Muscle layer of duodenum (tissue), 2 donors: ENCODE measurements at regions not wholly inside any gene's neighbourhood (a gene's known extent, or its start where the extent isn't known, plus 50 kb on each side); places are given as distances from the start of the nearest gene placed in this dataset.

Experiments used
- H3K27ac ChIP-seq: one replicate; pipeline ENCODE4 v1.7.0; 2013; ENCODE audit warnings: mild to moderate bottlenecking, low read length
- H3K27me3 ChIP-seq: one replicate; pipeline ENCODE4 v1.7.0; 2013; ENCODE audit warnings: low read depth, mild to moderate bottlenecking, control low read depth, low read length
- H3K36me3 ChIP-seq, 2 donors: one replicate each; pipeline ENCODE4 v1.7.0; 2013; ENCODE audit warnings: low read length in 2 of 2, control low read depth in 1 of 2, mild to moderate bottlenecking in 1 of 2; ENCODE audit not compliant: insufficient read depth in 2 of 2, control insufficient read depth in 1 of 2
- H3K4me1 ChIP-seq, 2 donors: one replicate each; pipeline ENCODE4 v1.7.0; 2013; ENCODE audit warnings: low read length in 2 of 2, mild to moderate bottlenecking in 2 of 2, control low read depth in 1 of 2, moderate library complexity in 1 of 2; ENCODE audit not compliant: insufficient read depth in 2 of 2, control insufficient read depth in 1 of 2
- H3K4me3 ChIP-seq, 2 donors: one replicate each; pipeline ENCODE4 v1.7.0; 2013; ENCODE audit warnings: low read length in 2 of 2, low read depth in 1 of 2, mild to moderate bottlenecking in 1 of 2
- H3K9me3 ChIP-seq, 2 donors: one replicate each; pipeline ENCODE4 v1.7.0; 2013; ENCODE audit warnings: low read length in 2 of 2, control low read depth in 1 of 2, mild to moderate bottlenecking in 1 of 2; ENCODE audit not compliant: control insufficient read depth in 1 of 2
- donor health status: healthy.

GRCh38 chr13:72342364-72342763 lies 385.1 kb downstream of the MZT1 start:
- H3K9me3 ChIP-seq = no peaks in the 10 kb centered on the region
- H3K36me3 ChIP-seq = no peaks in the 10 kb centered on the region
- no peak overlapping the region for H3K4me3 ChIP-seq
- no peaks in the 10 kb centered on the region for H3K4me1 ChIP-seq
- no peak overlapping the region for H3K27ac ChIP-seq
- H3K27me3 ChIP-seq = no peaks in the 10 kb centered on the region

- Histone ChIP-seq H3K36me3 (no peaks in the 10 kb centered on the region), H3K27ac (no peak overlapping the region), H3K9me3 (no peaks in the 10 kb centered on the region), H3K27me3 (no peaks in the 10 kb centered on the region), H3K4me3 (no peak overlapping the region), H3K4me1 (no peaks in the 10 kb centered on the region)
Measured at GRCh38 chr13:72341904-72342303, 385.5 kb downstream of the MZT1 start.

GRCh38 chr13:72317346-72318109 lies 409.9 kb downstream of the MZT1 start:
- Histone ChIP-seq H3K4me3 (no peak overlapping the region), H3K27me3 (no peaks in the 10 kb centered on the region), H3K9me3 (peaks cover 0 to 3% of the 10 kb centered on the region in 2 donors), H3K36me3 (no peaks in the 10 kb centered on the region), H3K27ac (no peak overlapping the region), H3K4me1 (no peaks in the 10 kb centered on the region)

GRCh38 chr13:72316716-72317115 lies 410.7 kb downstream of the MZT1 start:
- no peaks in the 10 kb centered on the region for H3K27me3 ChIP-seq
- H3K4me3 ChIP-seq = no peak overlapping the region
- H3K9me3 ChIP-seq = no peaks in the 10 kb centered on the region
- H3K4me1 ChIP-seq = no peaks in the 10 kb centered on the region
- H3K36me3 ChIP-seq = no peaks in the 10 kb centered on the region
- H3K27ac ChIP-seq = no peak overlapping the region

GRCh38 chr13:72315312-72315711 lies 412.1 kb downstream of the MZT1 start:
- no peaks in the 10 kb centered on the region for H3K4me1 ChIP-seq
- H3K9me3 ChIP-seq = no peaks in the 10 kb centered on the region

DNA sequence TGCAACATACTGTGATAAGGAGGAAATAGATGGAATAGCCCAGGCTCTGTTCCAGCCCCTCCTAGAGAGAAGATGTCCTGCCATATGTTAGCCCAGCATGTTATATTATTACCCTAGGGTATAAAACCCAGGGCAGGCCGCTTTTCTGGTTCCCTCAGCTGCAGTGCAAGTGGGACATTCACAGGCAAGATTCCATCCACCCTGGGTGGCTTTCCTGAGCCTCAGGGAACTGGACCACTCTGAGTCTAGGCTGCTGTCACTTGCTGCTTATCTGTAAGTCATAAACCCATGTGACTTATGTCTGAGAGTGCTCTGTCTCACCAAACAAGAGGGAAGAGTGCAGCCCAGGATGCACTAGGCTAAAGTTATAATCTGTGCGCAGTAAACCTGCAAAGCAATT lies 413.2 kb downstream of the MZT1 start:
- Histone ChIP-seq H3K27ac (no peak overlapping the region), H3K27me3 (no peaks in the 10 kb centered on the region), H3K4me3 (no peak overlapping the region), H3K4me1 (no peaks in the 10 kb centered on the region), H3K36me3 (no peaks in the 10 kb centered on the region), H3K9me3 (no peaks in the 10 kb centered on the region)

More at GRCh38 chr13:72315312-72315711, 412.1 kb downstream of the MZT1 start:
- H3K4me3 ChIP-seq = no peak overlapping the region
- H3K36me3 ChIP-seq = no peaks in the 10 kb centered on the region
- no peaks in the 10 kb centered on the region for H3K27me3 ChIP-seq
- no peak overlapping the region for H3K27ac ChIP-seq

DNA sequence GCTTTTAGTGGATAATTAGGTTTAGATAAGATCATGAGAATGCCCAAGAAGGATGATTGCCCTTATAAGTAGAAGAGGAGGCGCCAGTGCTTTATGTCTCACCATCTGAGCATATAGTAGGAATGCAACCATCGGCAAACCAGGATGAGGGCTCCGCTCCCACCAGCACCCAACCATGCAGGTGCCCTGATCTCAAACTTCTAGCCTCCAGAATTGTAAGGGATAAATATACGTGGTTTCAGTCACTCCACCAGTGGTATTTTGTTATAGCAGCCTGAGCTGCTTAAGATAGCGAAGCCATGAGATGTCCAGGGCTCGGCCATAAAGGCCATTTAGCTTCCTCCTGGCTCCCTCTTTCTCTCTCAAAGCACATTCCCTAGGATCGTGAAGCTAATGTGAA lies 413.9 kb downstream of the MZT1 start:
- no peaks in the 10 kb centered on the region for H3K36me3 ChIP-seq
- H3K27ac ChIP-seq = no peak overlapping the region
- no peak overlapping the region for H3K4me3 ChIP-seq
- no peaks in the 10 kb centered on the region for H3K4me1 ChIP-seq
- H3K27me3 ChIP-seq = no peaks in the 10 kb centered on the region
- H3K9me3 ChIP-seq = no peaks in the 10 kb centered on the region

DNA sequence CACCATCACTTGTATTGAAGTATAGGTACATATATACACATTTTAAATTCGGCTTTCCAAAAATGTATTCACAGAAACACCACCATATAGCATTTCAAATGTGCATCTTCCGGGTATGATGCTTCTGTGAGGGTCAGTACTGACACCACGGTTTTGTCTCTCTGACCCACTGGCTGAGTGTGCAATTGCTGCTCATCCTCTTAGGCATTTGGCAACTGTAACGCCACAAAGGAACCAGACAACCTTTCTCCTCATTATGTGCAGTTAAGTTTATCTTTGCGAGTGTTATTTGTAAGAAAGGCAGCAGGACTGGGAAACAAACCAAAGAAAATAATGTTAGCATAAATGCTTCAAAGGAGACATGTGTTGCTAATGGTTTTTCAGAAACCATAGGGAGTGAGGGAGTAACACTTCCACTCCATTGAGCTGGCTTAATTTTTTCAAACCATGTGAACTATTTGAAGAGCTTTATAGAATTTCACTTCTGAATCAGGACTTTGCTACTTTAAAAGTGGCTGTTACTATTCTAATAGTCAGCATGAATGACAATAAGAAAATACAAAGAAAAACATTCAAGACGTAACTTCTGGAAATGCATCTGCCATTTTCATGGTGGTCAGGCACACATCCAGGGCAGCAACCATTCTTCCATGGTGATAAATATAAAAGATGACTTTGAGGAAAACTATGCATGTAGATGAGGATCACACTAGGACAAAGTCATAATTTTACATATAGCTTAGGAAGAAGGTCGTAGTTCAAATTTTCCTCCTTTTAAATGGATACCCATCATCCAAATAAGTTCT lies 423.3 kb downstream of the MZT1 start:
- H3K36me3 ChIP-seq = no peaks in the 10 kb centered on the region
- H3K4me3 ChIP-seq = no peak overlapping the region
- no peaks in the 10 kb centered on the region for H3K9me3 ChIP-seq
- no peaks in the 10 kb centered on the region for H3K27me3 ChIP-seq
- H3K4me1 ChIP-seq = no peaks in the 10 kb centered on the region
- no peak overlapping the region for H3K27ac ChIP-seq

- H3K36me3 ChIP-seq = no peaks in the 10 kb centered on the region
- no peaks in the 10 kb centered on the region for H3K27me3 ChIP-seq
- H3K4me1 ChIP-seq = no peaks in the 10 kb centered on the region
- no peak overlapping the region for H3K27ac ChIP-seq
- no peaks in the 10 kb centered on the region for H3K9me3 ChIP-seq
- H3K4me3 ChIP-seq = no peak overlapping the region
Measured at GRCh38 chr13:72296246-72296645, 429.2 kb upstream of the DACH1 start.

- H3K9me3 ChIP-seq = no peaks in the 10 kb centered on the region
- H3K27me3 ChIP-seq = no peaks in the 10 kb centered on the region
- H3K4me3 ChIP-seq = no peak overlapping the region
- H3K4me1 ChIP-seq = no peaks in the 10 kb centered on the region
- H3K27ac ChIP-seq = no peak overlapping the region
- H3K36me3 ChIP-seq = no peaks in the 10 kb centered on the region
Measured at GRCh38 chr13:72295153-72295552, 428.1 kb upstream of the DACH1 start.

DNA sequence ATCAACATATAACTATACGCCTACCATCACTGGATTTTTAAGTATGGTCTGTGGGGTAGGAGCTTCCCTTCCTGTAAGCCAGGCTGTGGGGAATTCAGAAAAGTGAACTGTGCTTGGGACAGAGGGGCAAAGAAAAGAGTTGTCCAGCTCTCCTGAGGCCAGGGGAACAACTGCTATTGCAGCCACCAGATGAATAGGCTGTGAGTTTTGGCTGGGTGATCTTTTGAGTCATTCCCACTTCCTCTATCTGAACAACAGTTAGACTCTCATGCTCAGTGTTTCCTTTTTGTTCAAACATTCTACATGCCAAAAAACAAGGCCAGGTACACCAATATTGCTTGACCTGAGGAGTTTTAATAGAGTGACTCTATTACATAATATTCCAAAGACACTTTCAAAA lies 426.2 kb upstream of the DACH1 start:
- Histone ChIP-seq H3K27ac (no peak overlapping the region), H3K36me3 (no peaks in the 10 kb centered on the region), H3K4me3 (no peak overlapping the region), H3K27me3 (no peaks in the 10 kb centered on the region), H3K4me1 (no peaks in the 10 kb centered on the region), H3K9me3 (no peaks in the 10 kb centered on the region)
